Esophagus squamous epithelium (tissue), 5 donors: ENCODE measurements at regions not wholly inside any gene's neighbourhood (a gene's known extent, or its start where the extent isn't known, plus 50 kb on each side); places are given as distances from the start of the nearest gene placed in this dataset.

ENCODE experiments used
- DNase-seq: peaks from one replicate; lab custom pipeline; 2025; lab: John Stamatoyannopoulos, UW
- H3K27ac ChIP-seq, 4 donors: fragments of 200-600 bp; sonication (generic); one replicate each; pipeline ENCODE4 v1.5.1; 2016 to 2019; ENCODE audit warnings: mild to moderate bottlenecking in 1 of 4
- H3K27me3 ChIP-seq, 4 donors: fragments of 200-600 bp; sonication (generic); 1 replicate in 3 of 4; 2 replicates in 1 of 4; pipeline versions ENCODE4 v1.5.1 to v1.6.0; 2017 to 2021; ENCODE audit warnings: antibody characterized with exemption in 1 of 4
- H3K36me3 ChIP-seq, 3 donors: fragments of 200-600 bp; sonication (generic); one replicate each; pipeline ENCODE4 v1.5.1; 2016 to 2019
- H3K4me1 ChIP-seq, 3 donors: fragments of 200-600 bp; sonication (generic); one replicate each; pipeline ENCODE4 v1.5.1; 2017 to 2019
- H3K4me3 ChIP-seq, 4 donors: fragments of 200-600 bp; sonication (generic); 1 replicate in 3 of 4; 2 replicates in 1 of 4; pipeline ENCODE4 v1.5.1; 2016 to 2019; ENCODE audit warnings: mild to moderate bottlenecking in 2 of 4, moderate library complexity in 1 of 4
- H3K9me3 ChIP-seq, 3 donors: fragments of 200-600 bp; sonication (generic); one replicate each; pipeline ENCODE4 v1.5.1; 2016 to 2019
- CTCF ChIP-seq, 6 experiments: fragments of 450-650 bp in 4 of 6; fragments of 200-600 bp in 2 of 6; sonication (generic) in 2 of 6; IDR thresholded peaks; one replicate each; pipeline ENCODE4 v1.5.1; 2016 to 2019; ENCODE audit warnings: antibody characterized with exemption in 6 of 6, mild to moderate bottlenecking in 4 of 6, moderate library complexity in 4 of 6
- POLR2A ChIP-seq, 4 donors: fragments of 450-650 bp; IDR thresholded peaks; one replicate each; pipeline ENCODE4 v1.6.1; 2017; ENCODE audit warnings: antibody characterized with exemption in 4 of 4, mild to moderate bottlenecking in 4 of 4, moderate library complexity in 3 of 4
- WGBS, 2 donors: methylation state at CpG; one replicate each; pipeline ENCODE4 v1.1.5; 2018; 5-methylcytosine and 5-hydroxymethylcytosine counted together
- intact Hi-C: fragments of 100-400 bp; cut with DNase I; formaldehyde crosslinking; loops from one replicate; pipeline ENCODE4 v1.15.0; 2022
- donor health status: DM: yes; HTN: yes; CAD: no.

GRCh38 chr2:175755656-175756386 is 246.2 kb downstream of the LNPK start:
- Histone ChIP-seq H3K27me3 (no peaks in the 10 kb centered on the region), H3K4me1 (no peaks in the 10 kb centered on the region), H3K27ac (no peak overlapping the region), H3K9me3 (no peaks in the 10 kb centered on the region), H3K36me3 (no peaks in the 10 kb centered on the region), H3K4me3 (no peak overlapping the region)
- 48 to 50% methylated on average over 4 of the region's 4 CpGs for WGBS, 2 donors
- no peak for TF ChIP-seq CTCF (IDR thresholded peaks at IDR 0.05)
- no peak for TF ChIP-seq POLR2A (IDR thresholded peaks at IDR 0.05)
- intact Hi-C loops: no loop called here
- DNase-seq: no peak

- no peak for DNase-seq
- no peak overlapping the region for H3K4me3 ChIP-seq
- H3K4me1 ChIP-seq: no peaks in the 10 kb centered on the region
- H3K27ac ChIP-seq: no peak overlapping the region
- no peaks in the 10 kb centered on the region for H3K27me3 ChIP-seq
- intact Hi-C loops: no loop called here
- H3K36me3 ChIP-seq: no peaks in the 10 kb centered on the region
- H3K9me3 ChIP-seq: no peaks in the 10 kb centered on the region
- TF ChIP-seq POLR2A (IDR thresholded peaks at IDR 0.05) (no peak), CTCF (IDR thresholded peaks at IDR 0.05) (no peak)
Measured at GRCh38 chr2:175755169-175755568, 246.9 kb downstream of the LNPK start.

DNA sequence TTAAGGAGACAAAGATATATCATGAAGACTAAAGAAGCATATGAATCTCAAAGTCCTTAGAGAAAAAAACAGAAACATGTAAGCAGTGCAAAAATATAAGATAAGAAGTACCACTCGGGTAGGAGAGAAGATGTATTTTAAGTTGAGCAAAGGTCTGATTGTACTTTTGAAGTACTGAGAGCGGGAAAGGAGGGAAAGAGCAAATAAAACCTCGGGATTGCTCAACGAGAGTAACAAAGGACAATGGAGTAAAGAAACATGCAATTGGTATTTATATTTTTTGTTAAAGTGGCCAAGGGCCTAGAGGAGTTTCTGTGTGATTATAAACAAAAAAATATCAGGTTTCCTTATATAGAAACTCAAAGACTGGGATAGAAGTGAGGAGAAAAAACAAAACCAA is 251.9 kb downstream of the LNPK start:
- 38 to 61% methylated on average over 4 of the region's 4 CpGs for WGBS, 2 donors
- no peak for DNase-seq
- Histone ChIP-seq H3K9me3 (no peaks in the 10 kb centered on the region), H3K4me1 (no peaks in the 10 kb centered on the region), H3K4me3 (no peak overlapping the region), H3K27ac (no peak overlapping the region), H3K36me3 (no peaks in the 10 kb centered on the region), H3K27me3 (no peaks in the 10 kb centered on the region)
- no peak for TF ChIP-seq POLR2A (IDR thresholded peaks at IDR 0.05)
- no peak for TF ChIP-seq CTCF (IDR thresholded peaks at IDR 0.05)
- intact Hi-C loops: no loop called here

DNA sequence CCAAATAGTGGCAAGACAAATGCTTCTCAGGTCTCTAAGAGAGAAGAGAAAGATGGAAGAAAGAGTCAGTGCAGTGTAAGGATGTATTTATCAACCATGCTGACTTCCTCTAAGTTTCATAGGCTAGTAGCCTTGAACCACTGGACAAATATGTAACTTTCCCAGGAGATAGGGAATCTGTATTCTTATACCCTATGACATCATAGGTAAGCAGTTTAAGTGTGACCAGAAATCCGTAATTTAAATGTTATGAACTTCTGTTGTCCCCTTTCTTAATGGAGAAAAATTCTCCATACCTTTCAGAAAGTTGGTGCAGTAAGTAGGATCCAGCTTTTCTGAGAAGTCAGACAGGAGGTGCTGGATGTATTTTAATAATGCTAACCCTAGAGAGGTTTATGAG is 256.2 kb downstream of the LNPK start:
- Histone ChIP-seq H3K4me3 (no peak overlapping the region), H3K27me3 (no peaks in the 10 kb centered on the region), H3K36me3 (no peaks in the 10 kb centered on the region), H3K9me3 (no peaks in the 10 kb centered on the region), H3K4me1 (no peaks in the 10 kb centered on the region), H3K27ac (no peak overlapping the region)
- intact Hi-C loops: no loop called here
- no peak for DNase-seq
- 38 to 62% methylated on average over 1 of the region's 1 CpG for WGBS, 2 donors
- TF ChIP-seq POLR2A (IDR thresholded peaks at IDR 0.05) (no peak), CTCF (IDR thresholded peaks at IDR 0.05) (no peak)

DNA sequence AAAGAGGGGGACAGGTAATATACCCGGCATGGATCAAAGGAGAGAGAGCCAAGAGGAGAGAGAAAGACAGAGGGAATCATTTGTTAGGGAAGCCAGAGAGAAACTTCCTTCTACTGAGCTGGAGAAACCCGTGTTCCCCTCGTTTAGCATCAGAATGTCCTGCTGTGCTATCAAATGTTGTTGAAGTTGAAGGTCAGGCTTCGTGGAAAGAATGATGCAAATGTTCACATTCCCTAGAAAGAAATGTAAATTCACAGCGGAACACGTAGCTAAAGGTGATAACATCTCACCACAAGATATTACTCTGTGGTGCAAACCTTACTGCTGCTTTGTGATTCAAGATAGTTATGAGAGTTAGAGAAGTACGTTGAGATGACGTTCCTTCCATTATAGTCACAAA is 258.1 kb downstream of the LNPK start:
- TF ChIP-seq POLR2A (IDR thresholded peaks at IDR 0.05): no peak
- no peak for TF ChIP-seq CTCF (IDR thresholded peaks at IDR 0.05)
- Histone ChIP-seq H3K4me3 (no peak overlapping the region), H3K9me3 (no peaks in the 10 kb centered on the region), H3K27me3 (no peaks in the 10 kb centered on the region), H3K36me3 (no peaks in the 10 kb centered on the region), H3K4me1 (no peaks in the 10 kb centered on the region), H3K27ac (no peak overlapping the region)
- no peak for DNase-seq
- intact Hi-C loops: no loop called here
- WGBS, 2 donors: 52 to 64% methylated on average over 8 of the region's 8 CpGs
